ENCODE measurements at regions not wholly inside any gene's neighbourhood (a gene's known extent, or its start where the extent isn't known, plus 50 kb on each side); places are given as distances from the start of the nearest gene placed in this dataset.
"Not testable (repeated sequence)": the region's sequence is repeated elsewhere in the genome, so short reads cannot be mapped to it uniquely, and the experiment has no call there.

GRCh38 chr7:131933751-131934289, 377.4 kb upstream of the PODXL start:
- DNase-seq = no peak

GRCh38 chr7:131933219-131933618, 376.8 kb upstream of the PODXL start:
- DNase-seq = not testable (repeated sequence)

DNA sequence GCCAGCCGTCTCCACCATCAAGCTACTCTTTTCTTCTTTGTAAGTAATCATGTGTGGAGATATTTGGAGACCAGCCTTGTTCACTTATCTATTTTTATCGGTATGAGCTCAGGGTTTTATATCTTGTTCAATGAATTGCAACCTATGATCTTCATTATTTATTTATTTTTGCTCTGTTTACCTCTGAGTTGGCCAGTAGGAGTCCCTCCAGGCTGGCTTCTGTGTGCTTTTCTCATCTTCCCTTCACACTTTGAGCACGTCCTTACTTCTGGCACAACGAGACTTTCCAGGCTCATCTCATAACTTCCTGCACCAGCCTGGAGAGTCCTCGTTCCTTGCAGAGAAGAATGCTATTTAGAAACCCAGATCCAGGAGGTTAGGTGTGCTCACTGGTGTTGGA, 375.8 kb upstream of the PODXL start:
- no peak for DNase-seq

- no peak for DNase-seq
Observed at GRCh38 chr7:131931370-131931769, 374.9 kb upstream of the PODXL start.

DNA sequence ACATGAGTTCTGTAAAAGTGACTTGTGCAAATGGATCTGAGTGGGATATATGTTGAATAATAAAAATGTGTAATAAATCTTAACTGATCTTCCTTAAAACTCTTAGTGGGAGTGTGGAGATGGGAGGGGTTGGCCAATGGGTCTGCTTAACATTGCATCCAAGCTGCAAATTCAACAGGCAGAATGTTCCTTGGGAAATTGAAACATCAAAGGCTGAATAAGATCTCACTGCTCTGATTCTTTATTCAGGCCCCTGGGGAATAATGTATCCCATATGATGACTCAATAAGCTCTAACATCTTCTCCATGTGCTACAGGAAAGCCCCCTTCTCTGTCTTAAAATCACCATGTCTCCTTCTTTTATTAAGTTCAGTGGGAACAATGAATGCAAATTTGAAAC, 373.2 kb upstream of the PODXL start:
- no peak for DNase-seq

DNA sequence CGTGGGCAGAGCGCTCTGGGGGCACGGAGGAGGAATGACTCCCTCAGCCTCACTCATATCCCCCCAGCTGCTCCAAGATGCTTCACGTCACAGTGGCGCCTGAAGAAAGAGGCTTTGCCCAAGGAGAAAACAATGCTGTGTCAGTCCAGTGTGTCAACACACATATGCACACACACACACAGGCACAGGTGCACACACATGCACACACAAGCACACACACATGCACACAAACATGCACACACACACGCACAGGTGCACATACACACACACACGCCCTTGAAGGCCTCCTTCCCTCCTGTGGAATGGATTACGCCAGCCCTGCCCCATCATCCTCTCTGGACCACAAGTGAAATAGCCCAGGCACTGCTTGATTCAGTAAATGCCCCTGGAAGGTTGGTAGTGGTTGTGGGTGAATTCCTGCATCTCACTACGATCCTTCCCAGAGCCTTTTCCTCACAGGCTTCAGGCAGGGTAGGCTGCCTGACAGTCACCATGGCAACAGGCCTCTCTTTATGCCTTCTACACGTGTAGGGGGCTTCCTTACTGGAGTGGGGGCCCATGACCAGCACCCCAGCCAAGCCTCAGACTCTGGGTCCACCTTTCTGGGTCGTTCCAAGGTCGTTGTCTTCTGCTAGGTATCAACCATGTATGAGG, 371.5 kb upstream of the PODXL start:
- DNase-seq = no peak

- no peak for DNase-seq
Observed at GRCh38 chr7:131925636-131926035, 369.2 kb upstream of the PODXL start.

GRCh38 chr7:131924857-131925256, 368.4 kb upstream of the PODXL start:
- no peak for DNase-seq

DNA sequence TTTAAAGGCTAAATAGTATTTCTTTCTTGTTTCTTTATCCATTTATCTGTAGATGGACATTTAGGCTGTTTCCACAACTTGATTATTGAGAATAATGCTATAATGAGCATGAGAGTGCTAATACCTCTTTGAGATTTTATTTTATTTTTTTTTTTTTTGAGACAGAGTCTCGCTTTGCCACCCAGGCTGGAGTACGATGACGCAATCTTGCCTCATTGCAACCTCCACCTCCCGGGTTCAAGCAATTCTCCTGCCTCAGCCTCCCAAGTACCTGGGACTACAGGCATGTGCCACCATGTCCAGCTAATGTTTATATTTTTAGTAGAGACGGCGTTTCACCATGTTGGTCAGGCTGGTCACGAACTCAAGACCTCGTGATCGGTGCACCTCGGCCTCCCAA, 366.5 kb upstream of the PODXL start:
- not testable (repeated sequence) for DNase-seq

DNA sequence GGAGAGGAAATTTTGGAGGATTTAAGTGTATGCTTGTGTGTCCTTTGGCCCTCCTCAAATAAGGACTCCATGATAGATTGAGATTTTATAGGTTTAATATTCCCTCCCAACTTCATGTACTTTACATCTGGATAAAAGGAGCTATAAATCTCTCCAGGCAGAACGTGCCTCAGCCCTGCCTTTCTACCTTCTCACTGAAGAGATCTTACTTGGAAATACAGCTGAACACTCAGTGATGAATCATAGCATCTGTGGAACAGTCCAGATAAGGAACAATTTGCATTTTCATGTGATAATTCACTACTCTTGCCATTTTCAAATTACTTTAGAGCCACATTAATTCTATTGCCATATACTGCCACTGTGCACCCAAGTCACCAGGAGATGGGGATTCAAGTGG, 364.6 kb upstream of the PODXL start:
- DNase-seq = no peak

DNA sequence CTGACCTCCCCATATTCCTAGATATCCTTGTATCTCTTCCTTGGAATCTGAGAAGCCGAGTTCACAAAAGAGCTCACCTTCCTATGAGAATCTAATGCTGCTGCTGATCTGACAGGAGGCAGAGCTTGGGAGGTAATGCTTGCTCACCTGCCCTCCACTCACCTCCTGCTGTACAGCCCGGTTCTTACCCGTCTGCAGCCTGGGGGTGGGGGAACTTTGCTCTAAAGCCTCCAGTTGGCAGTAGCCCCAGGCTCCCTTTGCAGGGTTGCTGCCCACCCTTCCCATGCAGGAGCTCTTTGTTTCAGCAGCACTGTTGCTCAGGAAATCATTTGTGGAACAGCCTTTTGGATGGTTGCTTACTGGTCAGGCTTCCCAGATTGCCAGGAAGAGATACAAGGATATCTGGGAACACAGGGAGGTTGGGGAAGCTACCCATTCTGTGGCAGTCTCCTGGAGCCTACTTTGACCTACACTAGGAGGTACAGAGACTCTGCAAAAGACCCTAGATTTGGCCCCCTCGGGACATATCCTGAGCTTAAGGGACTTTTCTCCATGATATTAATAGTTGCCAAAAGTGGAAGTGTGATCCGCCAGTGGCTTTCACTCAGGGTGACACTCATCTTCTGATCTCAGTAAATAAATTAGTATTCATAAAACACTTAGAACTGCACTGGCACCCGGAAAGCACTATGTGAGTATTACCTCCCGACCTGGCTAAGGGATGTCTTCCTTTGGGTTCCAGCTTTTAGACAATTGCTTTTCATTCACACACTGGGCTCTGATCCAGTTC, 363.7 kb upstream of the PODXL start:
- DNase-seq = no peak

- DNase-seq = no peak
Observed at GRCh38 chr7:131911112-131911511, 354.7 kb upstream of the PODXL start.

DNA sequence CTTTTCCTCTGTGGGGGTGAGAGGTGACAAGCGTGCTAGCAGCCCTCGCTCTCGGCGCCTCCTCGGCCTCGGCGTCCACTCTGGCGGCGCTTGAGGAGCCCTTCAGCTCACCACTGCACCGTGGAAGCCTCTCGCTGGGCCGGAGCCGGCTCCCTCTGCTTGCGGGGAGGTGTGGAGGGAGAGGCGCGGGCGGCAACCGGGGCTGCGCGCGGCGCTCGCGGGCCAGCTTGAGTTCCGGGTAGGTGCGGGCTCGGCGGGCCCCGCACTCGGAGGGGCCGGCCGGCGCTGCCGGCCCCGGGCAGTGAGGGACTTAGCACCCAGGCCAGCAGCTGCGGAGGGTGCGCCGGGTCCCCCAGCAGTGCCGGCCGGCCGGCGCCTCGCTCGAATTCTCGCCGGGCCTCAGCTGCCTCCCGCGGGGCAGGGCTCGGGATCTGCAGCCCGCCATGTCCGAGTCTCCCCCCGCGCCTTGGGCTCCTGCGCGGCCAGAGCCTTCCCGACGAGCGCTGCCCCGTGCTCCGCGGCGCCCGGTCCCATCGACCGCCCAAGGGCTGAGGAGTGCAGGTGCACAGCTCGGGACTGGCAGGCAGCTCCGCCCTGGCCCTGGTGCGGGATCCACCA, 352.8 kb upstream of the PODXL start:
- DNase-seq = no peak

DNA sequence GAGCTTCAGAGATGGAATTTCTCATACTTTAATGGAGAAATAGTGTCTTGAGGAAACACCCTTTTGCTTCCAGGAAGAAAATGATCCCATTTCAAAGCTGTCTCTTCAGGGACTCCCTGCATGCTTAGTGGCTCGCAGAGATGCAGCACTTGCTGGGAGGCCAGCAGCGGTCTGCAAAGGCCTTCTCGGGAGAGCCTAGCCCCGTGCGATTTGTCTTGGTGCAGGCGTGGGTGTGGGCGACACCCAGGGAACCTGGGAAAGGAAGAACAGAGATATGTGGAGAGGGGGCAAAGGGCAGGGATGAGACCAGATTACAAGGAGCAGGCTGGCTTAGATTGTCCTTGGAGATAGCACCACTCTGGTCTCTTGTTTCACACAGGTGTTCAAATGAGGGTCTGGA, 352.3 kb upstream of the PODXL start:
- DNase-seq = no peak

- DNase-seq = no peak
Observed at GRCh38 chr7:131905471-131905973, 349.1 kb upstream of the PODXL start.

DNA sequence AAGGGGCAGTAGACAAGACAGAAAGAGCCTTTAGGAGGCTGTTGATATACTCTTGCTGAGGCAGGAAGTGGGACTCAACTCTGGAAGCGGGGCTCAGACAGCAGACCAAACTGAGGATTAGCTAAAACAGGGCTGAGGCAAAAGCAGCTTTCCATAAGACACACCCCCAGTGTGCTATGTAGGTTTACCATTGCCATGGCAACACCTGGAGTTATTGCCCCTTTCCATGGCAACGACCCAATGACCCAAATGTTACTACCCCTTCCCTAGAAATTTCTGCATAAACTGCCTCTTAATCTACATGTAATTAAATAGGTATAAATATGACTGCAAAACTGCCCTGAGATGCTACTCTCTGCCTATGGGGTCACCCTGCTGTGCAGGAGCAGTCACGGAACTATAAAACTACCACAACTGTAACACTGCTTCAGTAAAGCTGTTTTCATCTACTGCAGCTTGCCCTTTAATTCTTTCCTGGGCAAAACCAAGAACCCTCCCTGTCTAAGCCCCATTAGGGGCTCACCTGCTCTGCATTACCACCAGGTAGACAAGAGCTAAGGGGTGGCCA, 348.4 kb upstream of the PODXL start:
- DNase-seq = no peak

- DNase-seq = no peak
Observed at GRCh38 chr7:131903315-131903714, 346.9 kb upstream of the PODXL start.

DNA sequence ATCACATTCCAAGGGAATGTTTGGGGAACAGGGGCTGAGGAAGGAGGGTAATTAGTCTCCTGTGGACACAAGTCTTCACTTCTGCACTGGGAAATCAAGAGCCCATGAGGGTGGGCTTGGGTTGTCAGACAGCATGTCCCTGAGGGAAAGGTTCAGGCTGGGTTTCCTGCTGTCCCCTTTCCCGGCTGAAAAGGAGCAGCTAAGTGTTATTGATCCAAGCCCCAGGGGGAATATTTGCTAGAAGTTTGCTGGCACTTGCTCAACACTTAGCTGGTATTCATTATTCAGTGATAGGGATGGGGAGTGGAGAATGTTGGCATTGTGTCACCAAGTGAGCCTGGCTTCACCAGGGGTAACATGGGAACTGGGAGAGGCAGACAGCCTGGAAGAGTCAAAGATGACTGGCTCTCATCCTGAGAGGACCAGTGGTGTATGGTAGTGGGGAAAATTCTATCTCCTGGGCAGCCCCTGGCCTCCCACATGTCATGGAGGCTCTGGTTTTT, 344.4 kb upstream of the PODXL start:
- DNase-seq = no peak

- DNase-seq = no peak
Observed at GRCh38 chr7:131899271-131900030, 343.0 kb upstream of the PODXL start.

DNA sequence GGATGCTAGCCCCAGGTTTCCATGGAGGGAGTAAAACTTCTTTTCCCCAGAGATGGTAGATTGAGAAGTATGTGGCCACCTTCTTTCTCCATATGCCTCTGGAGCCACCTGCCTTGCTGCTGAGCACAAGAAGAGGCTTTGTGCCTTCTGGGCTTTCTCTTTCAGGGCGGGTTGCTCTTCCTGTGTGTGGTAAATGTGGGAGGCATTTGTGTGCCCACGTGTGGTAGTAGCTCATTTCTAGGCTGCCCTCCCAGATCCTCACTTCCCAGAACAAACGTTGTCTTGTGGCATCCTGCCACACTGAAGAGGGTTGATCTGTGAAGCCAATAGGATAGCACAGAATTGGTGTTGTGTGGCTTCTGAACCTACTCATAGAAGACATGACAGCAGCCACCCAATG, 342.0 kb upstream of the PODXL start:
- DNase-seq = no peak

DNA sequence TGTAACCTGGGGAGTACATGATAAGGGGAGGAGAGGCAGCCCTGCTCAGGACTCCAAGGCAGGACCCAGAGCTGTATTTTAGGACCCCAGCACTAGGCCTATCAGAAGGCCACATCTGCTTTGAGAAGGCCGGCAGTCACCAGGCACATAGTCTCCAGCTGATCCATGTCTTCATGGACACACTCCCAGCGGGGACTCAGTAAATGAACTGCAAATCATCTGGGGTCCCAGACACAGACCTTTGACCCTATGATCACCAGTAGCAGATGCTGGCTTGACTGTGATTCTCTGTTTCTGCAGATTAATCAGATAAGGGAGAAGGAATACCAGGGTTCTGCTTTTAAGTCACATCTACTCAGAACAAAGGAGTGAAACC, 341.4 kb upstream of the PODXL start:
- no peak for DNase-seq

DNA sequence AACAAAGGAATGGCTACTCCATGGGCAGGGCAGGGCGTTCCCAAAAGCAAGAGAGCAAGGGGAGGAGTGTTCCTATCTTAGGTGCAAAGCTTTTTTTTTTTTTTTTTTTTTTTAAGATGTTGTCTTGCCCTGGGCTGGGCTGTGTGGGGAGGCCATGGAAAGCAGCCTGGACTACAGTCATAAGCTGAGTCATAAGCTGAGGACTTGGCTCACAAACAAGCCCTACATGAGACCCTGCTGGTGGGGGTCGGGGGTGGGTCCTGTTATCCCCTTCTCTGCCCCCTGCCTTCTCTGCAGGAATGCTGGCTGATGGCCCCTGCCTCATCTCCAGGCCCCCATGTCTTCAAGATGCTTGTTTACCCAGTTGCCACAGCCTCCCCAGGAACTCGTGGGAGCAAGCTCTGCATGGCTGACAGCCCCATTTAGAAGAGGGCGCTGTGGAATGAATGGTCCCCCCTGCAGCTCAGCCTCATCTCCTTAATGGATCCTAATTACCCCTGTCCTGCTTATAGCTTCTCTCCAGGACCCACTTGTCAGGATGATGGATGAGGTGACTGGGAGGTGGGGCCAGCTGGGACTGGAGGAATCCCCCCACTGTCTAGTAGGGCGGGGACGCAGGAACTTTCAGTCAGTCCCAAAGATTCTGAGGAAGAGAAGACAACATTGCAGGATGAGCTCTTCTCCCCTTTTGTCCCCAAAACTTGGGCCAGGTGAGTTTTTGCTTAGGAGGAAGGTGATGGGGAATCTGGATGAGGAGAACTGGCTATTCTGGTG, 340.8 kb upstream of the PODXL start:
- DNase-seq = peak in 1 of 2 experiments; percentile 17
